Neural progenitor cell (in vitro differentiated cells): ENCODE measurements at regions not wholly inside any gene's neighbourhood (a gene's known extent, or its start where the extent isn't known, plus 50 kb on each side); places are given as distances from the start of the nearest gene placed in this dataset.
A peak's percentile ranks its signal among the peaks of the same experiment; 100 is the strongest.

Experiments
- DNase-seq: peaks from one replicate; pipeline ENCODE4 v3.0.0-alpha.2; 2016; ENCODE audit warnings: low spot score
- H2AFZ ChIP-seq: fragments of 200-600 bp; sonication (generic); replicated peaks from 2 replicates; pipeline ENCODE4 v1.6.1; 2016; ENCODE audit warnings: antibody characterized with exemption
- H3F3A ChIP-seq: fragments of 200-600 bp; sonication (generic); 2 replicates; pipeline ENCODE4 v1.6.1; 2016; ENCODE audit warnings: antibody characterized with exemption, low read depth
- H3K27ac ChIP-seq: fragments of 200-600 bp; sonication (generic); 2 replicates; pipeline ENCODE4 v1.5.1; 2016; ENCODE audit warnings: mild to moderate bottlenecking
- H3K27me3 ChIP-seq: fragments of 200-600 bp; sonication (generic); 2 replicates; pipeline ENCODE4 v1.6.1; 2016; ENCODE audit warnings: mild to moderate bottlenecking, moderate library complexity
- H3K36me3 ChIP-seq: fragments of 200-600 bp; sonication (generic); 2 replicates; pipeline ENCODE4 v1.5.1; 2016
- H3K4me1 ChIP-seq: fragments of 200-600 bp; sonication (generic); 2 replicates; pipeline ENCODE4 v1.6.1; 2016; ENCODE audit warnings: mixed run types
- H3K4me2 ChIP-seq: fragments of 200-600 bp; sonication (generic); 2 replicates; pipeline ENCODE4 v1.6.1; 2016
- H3K4me3 ChIP-seq: fragments of 200-600 bp; sonication (generic); 2 replicates; pipeline ENCODE4 v1.5.1; 2016
- H3K79me2 ChIP-seq: fragments of 200-600 bp; sonication (generic); 2 replicates; pipeline ENCODE4 v1.6.1; 2016; ENCODE audit warnings: low read depth
- H3K9ac ChIP-seq: fragments of 200-600 bp; sonication (generic); 2 replicates; pipeline ENCODE4 v1.6.1; 2016
- H3K9me3 ChIP-seq: fragments of 200-600 bp; sonication (generic); 2 replicates; pipeline ENCODE4 v1.5.1; 2016; ENCODE audit warnings: low read depth
- H4K20me1 ChIP-seq: fragments of 200-600 bp; sonication (generic); 2 replicates; pipeline ENCODE4 v1.6.1; 2016; ENCODE audit warnings: low read depth
- H3K27ac Mint-ChIP-seq: 3 replicates; pipeline ENCODE4 v1.8.0; 2021; ENCODE audit warnings: mixed read lengths
- H3K27me3 Mint-ChIP-seq: 2 replicates; pipeline ENCODE4 v1.8.0; 2022; ENCODE audit warnings: low read depth, mild to moderate bottlenecking, inconsistent platforms, moderate library complexity, mixed read lengths; ENCODE audit not compliant: insufficient read depth
- H3K36me3 Mint-ChIP-seq: 3 replicates; pipeline ENCODE4 v1.8.0; 2021; ENCODE audit warnings: mixed read lengths
- H3K4me1 Mint-ChIP-seq: 3 replicates; pipeline ENCODE4 v1.8.0; 2021; ENCODE audit warnings: mixed read lengths
- H3K4me3 Mint-ChIP-seq: 3 replicates; pipeline ENCODE4 v1.8.0; 2021; ENCODE audit warnings: mild to moderate bottlenecking, moderate library complexity, mixed read lengths
- H3K9me3 Mint-ChIP-seq: 3 replicates; pipeline ENCODE4 v1.8.0; 2020; ENCODE audit warnings: mixed read lengths
- EZH2 ChIP-seq: fragments of 200-600 bp; sonication (generic); IDR thresholded peaks from 2 replicates; pipeline ENCODE4 v1.6.1; 2017; ENCODE audit warnings: antibody characterized with exemption, mild to moderate bottlenecking, moderate library complexity
- EZH2phosphoT487 ChIP-seq: fragments of 200-600 bp; sonication (generic); IDR thresholded peaks from 2 replicates; pipeline ENCODE4 v1.6.1; 2017; ENCODE audit warnings: antibody characterized with exemption
- TF ChIP-seq, protein P1 (sequence below): fragments of 200-600 bp; sonication (generic); IDR thresholded peaks from 2 replicates; pipeline ENCODE4 v1.5.1; 2017; ENCODE audit warnings: antibody characterized with exemption, mild to moderate bottlenecking

DNA sequence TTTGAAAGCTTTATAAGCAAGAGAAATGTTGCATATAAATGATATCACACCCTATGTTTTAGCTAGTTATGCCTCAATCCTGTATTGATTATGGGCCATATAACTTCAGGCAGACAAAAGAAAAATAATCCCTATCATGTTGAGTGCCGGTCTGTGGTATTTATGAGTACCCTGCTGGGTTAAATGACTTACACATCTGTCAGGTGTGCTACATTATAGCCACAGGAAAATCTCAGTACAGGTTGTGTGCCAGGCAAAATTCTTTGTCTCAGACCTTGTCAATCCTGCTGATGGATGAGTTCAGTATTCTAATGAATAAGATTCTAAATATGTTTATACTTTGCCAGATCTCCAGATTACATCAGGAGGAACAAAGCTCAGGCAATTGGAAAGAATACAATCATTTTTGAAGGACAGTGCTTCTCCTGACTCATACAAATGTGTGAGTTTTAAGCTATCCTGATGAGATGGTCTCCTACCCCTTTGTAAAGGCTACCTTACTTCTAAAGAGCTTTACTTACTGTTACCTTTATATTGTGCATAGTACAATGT, 109.8 kb upstream of the FOXG1 start:
- Histone ChIP-seq H4K20me1 (no peaks in the 10 kb centered on the region), H3K79me2 (no peaks in the 10 kb centered on the region), H3K4me1 (peaks cover 10% of the 10 kb centered on the region), H3K27me3 (no peaks in the 10 kb centered on the region), H3K9me3 (no peaks in the 10 kb centered on the region), H3K4me2 (no peak overlapping the region), H3K9ac (no peak overlapping the region), H3K4me3 (no peak overlapping the region), H2AFZ (no peak overlapping the region), H3F3A (no peaks in the 10 kb centered on the region), H3K27ac (no peak overlapping the region), H3K36me3 (no peaks in the 10 kb centered on the region)
- H3K9me3 Mint-ChIP-seq, result no peaks in the 10 kb centered on the region
- no peak overlapping the region for H3K4me3 Mint-ChIP-seq
- H3K27me3 Mint-ChIP-seq, result no peaks in the 10 kb centered on the region
- no peaks in the 10 kb centered on the region for H3K36me3 Mint-ChIP-seq
- TF ChIP-seq EZH2, result no peak
- no peak for TF ChIP-seq EZH2phosphoT487
- TF ChIP-seq, protein P1, sequence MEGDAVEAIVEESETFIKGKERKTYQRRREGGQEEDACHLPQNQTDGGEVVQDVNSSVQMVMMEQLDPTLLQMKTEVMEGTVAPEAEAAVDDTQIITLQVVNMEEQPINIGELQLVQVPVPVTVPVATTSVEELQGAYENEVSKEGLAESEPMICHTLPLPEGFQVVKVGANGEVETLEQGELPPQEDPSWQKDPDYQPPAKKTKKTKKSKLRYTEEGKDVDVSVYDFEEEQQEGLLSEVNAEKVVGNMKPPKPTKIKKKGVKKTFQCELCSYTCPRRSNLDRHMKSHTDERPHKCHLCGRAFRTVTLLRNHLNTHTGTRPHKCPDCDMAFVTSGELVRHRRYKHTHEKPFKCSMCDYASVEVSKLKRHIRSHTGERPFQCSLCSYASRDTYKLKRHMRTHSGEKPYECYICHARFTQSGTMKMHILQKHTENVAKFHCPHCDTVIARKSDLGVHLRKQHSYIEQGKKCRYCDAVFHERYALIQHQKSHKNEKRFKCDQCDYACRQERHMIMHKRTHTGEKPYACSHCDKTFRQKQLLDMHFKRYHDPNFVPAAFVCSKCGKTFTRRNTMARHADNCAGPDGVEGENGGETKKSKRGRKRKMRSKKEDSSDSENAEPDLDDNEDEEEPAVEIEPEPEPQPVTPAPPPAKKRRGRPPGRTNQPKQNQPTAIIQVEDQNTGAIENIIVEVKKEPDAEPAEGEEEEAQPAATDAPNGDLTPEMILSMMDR, result no peak
- H3K27ac Mint-ChIP-seq, result no peak overlapping the region
- H3K4me1 Mint-ChIP-seq, result peaks cover 13% of the 10 kb centered on the region
- DNase-seq, result no peak

DNA sequence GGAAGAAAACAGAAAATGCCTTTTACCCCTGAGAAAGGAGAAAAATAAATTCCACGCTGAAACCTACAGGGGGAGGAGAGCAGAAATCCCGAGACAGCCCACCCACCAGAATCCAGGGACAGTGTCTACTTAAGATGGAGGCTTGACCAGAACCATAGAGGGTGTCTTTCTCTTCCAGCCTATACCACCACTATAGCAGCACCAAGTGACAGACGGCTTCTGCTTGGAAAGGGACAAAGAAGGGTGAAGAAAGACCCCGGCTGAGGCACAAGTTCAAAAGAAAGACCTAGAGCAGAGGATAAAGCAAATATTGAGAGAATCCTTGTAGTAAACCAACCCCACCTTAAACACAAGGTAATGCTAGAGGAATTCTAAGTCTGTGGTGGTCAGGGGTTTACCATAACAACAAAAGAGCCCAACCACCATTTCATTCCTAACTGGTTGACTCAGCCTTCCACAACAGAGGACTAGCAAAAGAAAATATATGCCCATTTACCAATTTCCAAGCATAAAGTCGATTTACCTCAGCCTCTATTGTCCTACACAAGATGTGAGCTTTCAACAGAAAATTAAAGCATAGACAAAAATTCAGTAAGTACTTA, 105.3 kb upstream of the FOXG1 start:
- Histone ChIP-seq H3K4me2 (peak overlapping the region; percentile 1), H2AFZ (peak overlapping the region; percentile 49), H3K36me3 (no peaks in the 10 kb centered on the region), H3K79me2 (no peaks in the 10 kb centered on the region), H3K27me3 (no peaks in the 10 kb centered on the region), H3K4me1 (peaks cover 10% of the 10 kb centered on the region), H3K27ac (no peak overlapping the region), H4K20me1 (no peaks in the 10 kb centered on the region), H3K9me3 (no peaks in the 10 kb centered on the region), H3F3A (no peaks in the 10 kb centered on the region), H3K4me3 (no peak overlapping the region), H3K9ac (no peak overlapping the region)
- peak overlapping the region; percentile 15 for H3K27ac Mint-ChIP-seq
- no peak overlapping the region for H3K4me3 Mint-ChIP-seq
- no peaks in the 10 kb centered on the region for H3K36me3 Mint-ChIP-seq
- H3K4me1 Mint-ChIP-seq, result peaks cover 8% of the 10 kb centered on the region
- DNase-seq, result peak; percentile 37
- H3K9me3 Mint-ChIP-seq, result no peaks in the 10 kb centered on the region
- H3K27me3 Mint-ChIP-seq, result no peaks in the 10 kb centered on the region
- TF ChIP-seq EZH2phosphoT487 (no peak), EZH2 (no peak)
- TF ChIP-seq, protein P1, result no peak

DNA sequence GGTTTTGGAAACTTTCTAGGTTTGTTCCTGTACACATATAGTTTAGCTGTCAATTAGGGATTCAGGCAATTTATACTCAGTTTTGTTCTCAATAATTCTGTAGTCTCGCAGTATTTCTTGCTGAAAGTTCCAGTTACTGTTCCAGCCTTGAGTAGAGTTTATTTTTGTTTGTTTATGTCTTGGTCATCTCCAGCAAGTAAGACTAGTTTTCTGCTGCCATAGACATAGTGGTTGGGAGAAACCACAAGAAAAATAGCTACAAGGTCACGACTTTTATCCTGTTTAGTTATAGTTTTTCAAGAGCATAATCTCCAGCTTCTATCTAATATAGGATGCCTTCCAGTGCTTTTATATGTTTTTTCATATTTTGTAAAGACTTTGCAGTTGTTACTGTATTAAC, 99.6 kb upstream of the FOXG1 start:
- H2AFZ ChIP-seq, result no peak overlapping the region
- Mint-ChIP-seq H3K27ac (no peak overlapping the region), H3K4me1 (no peaks in the 10 kb centered on the region), H3K9me3 (no peaks in the 10 kb centered on the region), H3K4me3 (no peak overlapping the region), H3K36me3 (no peaks in the 10 kb centered on the region), H3K27me3 (no peaks in the 10 kb centered on the region)
- no peak overlapping the region for H3K4me3 ChIP-seq
- H3K27me3 ChIP-seq, result no peaks in the 10 kb centered on the region
- H3F3A ChIP-seq, result no peaks in the 10 kb centered on the region
- H3K9me3 ChIP-seq, result no peaks in the 10 kb centered on the region
- H3K4me1 ChIP-seq, result no peaks in the 10 kb centered on the region
- DNase-seq, result no peak
- TF ChIP-seq EZH2 (no peak), EZH2phosphoT487 (no peak)
- TF ChIP-seq, protein P1, result no peak
- H3K27ac ChIP-seq, result no peak overlapping the region
- no peaks in the 10 kb centered on the region for H4K20me1 ChIP-seq
- H3K36me3 ChIP-seq, result no peaks in the 10 kb centered on the region
- H3K4me2 ChIP-seq, result no peak overlapping the region
- no peak overlapping the region for H3K9ac ChIP-seq
- no peaks in the 10 kb centered on the region for H3K79me2 ChIP-seq
